ENCODE measurements at regions not wholly inside any gene's neighbourhood (a gene's known extent, or its start where the extent isn't known, plus 50 kb on each side); places are given as distances from the start of the nearest gene placed in this dataset.

DNA sequence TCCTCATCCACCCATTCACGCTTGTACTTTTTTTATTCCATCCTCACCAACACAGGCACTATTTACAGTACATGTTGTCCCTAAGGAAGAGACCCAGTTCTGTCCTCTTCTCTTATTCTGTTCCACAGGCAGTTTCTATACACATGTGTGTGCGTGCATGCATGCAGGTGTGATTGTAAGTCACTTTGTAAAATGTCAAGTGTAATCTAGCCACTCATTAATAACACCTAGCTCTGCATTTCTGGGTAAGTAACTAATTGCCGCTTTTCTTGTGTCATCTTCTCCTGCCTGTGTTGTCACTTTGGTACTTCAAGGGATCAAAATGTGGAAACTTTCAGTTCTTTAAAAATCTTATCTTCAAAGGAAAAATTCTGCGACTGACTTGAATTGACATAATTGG is 377.2 kb downstream of the SEC16B start:
- no peak for TF ChIP-seq POLR2A (IDR thresholded peaks at IDR 0.05; ENCODE audit: low read depth, low read length)
- TF ChIP-seq TAF1 (IDR thresholded peaks at IDR 0.05; ENCODE audit: borderline replicate concordance, low read depth, low read length): no peak

Data from GM12892 (cell line).